ENCODE measurements at regions not wholly inside any gene's neighbourhood (a gene's known extent, or its start where the extent isn't known, plus 50 kb on each side); places are given as distances from the start of the nearest gene placed in this dataset.

DNA sequence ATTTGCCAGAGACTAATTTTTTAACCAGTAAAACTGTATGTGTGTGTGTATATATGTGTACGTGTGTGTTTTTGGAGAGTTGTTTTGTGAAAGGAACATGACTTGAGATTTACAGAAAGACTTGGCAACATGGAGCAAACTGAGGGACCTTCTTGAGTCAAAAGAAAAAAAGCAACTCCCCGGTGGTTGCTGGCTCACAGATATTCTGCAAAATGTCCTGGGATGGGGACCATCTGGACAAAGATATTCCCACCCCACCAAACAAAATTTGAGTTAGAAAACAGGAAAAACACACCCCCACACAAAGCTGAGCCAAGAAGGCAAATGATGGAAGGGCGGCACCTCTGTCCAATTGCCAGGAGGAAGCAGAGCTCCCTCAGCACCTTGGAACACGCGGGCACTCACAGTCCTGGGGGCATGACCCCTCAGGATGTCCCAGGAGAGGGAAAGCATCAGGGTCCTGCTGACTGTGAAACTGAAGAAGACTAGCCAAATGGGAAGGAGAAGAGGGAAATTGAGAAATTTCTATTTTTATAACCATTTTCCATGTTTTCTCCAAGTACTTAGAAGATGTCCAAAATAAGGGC, 290.2 kb upstream of the ACVR2A start:
- Histone ChIP-seq H3K4me3 (no peak overlapping the region), H3F3A (replicated peaks; ENCODE audit: low read depth) (no peaks in the 10 kb centered on the region), H3K4me2 (no peak overlapping the region), H3K27me3 (ENCODE audit: insufficient read depth) (no peaks in the 10 kb centered on the region), H4K20me1 (replicated peaks; ENCODE audit: insufficient read depth) (no peaks in the 10 kb centered on the region), H3K4me1 (ENCODE audit: insufficient read depth) (peaks cover 5% of the 10 kb centered on the region; the same call in 1 of the 2 replicates), H3K9me2 (ENCODE audit: insufficient read depth) (peaks cover 13% of the 10 kb centered on the region; the same call in 1 of the 2 replicates), H3K27ac (ENCODE audit: low read depth) (no peak overlapping the region), H2AFZ (no peak overlapping the region), H3K36me3 (ENCODE audit: insufficient read depth) (no peaks in the 10 kb centered on the region), H3K79me2 (replicated peaks; ENCODE audit: insufficient read depth) (no peaks in the 10 kb centered on the region)
- TF ChIP-seq, protein P1, sequence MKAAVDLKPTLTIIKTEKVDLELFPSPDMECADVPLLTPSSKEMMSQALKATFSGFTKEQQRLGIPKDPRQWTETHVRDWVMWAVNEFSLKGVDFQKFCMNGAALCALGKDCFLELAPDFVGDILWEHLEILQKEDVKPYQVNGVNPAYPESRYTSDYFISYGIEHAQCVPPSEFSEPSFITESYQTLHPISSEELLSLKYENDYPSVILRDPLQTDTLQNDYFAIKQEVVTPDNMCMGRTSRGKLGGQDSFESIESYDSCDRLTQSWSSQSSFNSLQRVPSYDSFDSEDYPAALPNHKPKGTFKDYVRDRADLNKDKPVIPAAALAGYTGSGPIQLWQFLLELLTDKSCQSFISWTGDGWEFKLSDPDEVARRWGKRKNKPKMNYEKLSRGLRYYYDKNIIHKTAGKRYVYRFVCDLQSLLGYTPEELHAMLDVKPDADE (IDR thresholded peaks at IDR 0.05): no peak
- no peak for TF ChIP-seq JUNB (IDR thresholded peaks at IDR 0.05; ENCODE audit: unreplicated experiment)
- TF ChIP-seq, protein P2, sequence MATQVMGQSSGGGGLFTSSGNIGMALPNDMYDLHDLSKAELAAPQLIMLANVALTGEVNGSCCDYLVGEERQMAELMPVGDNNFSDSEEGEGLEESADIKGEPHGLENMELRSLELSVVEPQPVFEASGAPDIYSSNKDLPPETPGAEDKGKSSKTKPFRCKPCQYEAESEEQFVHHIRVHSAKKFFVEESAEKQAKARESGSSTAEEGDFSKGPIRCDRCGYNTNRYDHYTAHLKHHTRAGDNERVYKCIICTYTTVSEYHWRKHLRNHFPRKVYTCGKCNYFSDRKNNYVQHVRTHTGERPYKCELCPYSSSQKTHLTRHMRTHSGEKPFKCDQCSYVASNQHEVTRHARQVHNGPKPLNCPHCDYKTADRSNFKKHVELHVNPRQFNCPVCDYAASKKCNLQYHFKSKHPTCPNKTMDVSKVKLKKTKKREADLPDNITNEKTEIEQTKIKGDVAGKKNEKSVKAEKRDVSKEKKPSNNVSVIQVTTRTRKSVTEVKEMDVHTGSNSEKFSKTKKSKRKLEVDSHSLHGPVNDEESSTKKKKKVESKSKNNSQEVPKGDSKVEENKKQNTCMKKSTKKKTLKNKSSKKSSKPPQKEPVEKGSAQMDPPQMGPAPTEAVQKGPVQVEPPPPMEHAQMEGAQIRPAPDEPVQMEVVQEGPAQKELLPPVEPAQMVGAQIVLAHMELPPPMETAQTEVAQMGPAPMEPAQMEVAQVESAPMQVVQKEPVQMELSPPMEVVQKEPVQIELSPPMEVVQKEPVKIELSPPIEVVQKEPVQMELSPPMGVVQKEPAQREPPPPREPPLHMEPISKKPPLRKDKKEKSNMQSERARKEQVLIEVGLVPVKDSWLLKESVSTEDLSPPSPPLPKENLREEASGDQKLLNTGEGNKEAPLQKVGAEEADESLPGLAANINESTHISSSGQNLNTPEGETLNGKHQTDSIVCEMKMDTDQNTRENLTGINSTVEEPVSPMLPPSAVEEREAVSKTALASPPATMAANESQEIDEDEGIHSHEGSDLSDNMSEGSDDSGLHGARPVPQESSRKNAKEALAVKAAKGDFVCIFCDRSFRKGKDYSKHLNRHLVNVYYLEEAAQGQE (IDR thresholded peaks at IDR 0.05; ENCODE audit: unreplicated experiment): no peak
- TF ChIP-seq, protein P3, sequence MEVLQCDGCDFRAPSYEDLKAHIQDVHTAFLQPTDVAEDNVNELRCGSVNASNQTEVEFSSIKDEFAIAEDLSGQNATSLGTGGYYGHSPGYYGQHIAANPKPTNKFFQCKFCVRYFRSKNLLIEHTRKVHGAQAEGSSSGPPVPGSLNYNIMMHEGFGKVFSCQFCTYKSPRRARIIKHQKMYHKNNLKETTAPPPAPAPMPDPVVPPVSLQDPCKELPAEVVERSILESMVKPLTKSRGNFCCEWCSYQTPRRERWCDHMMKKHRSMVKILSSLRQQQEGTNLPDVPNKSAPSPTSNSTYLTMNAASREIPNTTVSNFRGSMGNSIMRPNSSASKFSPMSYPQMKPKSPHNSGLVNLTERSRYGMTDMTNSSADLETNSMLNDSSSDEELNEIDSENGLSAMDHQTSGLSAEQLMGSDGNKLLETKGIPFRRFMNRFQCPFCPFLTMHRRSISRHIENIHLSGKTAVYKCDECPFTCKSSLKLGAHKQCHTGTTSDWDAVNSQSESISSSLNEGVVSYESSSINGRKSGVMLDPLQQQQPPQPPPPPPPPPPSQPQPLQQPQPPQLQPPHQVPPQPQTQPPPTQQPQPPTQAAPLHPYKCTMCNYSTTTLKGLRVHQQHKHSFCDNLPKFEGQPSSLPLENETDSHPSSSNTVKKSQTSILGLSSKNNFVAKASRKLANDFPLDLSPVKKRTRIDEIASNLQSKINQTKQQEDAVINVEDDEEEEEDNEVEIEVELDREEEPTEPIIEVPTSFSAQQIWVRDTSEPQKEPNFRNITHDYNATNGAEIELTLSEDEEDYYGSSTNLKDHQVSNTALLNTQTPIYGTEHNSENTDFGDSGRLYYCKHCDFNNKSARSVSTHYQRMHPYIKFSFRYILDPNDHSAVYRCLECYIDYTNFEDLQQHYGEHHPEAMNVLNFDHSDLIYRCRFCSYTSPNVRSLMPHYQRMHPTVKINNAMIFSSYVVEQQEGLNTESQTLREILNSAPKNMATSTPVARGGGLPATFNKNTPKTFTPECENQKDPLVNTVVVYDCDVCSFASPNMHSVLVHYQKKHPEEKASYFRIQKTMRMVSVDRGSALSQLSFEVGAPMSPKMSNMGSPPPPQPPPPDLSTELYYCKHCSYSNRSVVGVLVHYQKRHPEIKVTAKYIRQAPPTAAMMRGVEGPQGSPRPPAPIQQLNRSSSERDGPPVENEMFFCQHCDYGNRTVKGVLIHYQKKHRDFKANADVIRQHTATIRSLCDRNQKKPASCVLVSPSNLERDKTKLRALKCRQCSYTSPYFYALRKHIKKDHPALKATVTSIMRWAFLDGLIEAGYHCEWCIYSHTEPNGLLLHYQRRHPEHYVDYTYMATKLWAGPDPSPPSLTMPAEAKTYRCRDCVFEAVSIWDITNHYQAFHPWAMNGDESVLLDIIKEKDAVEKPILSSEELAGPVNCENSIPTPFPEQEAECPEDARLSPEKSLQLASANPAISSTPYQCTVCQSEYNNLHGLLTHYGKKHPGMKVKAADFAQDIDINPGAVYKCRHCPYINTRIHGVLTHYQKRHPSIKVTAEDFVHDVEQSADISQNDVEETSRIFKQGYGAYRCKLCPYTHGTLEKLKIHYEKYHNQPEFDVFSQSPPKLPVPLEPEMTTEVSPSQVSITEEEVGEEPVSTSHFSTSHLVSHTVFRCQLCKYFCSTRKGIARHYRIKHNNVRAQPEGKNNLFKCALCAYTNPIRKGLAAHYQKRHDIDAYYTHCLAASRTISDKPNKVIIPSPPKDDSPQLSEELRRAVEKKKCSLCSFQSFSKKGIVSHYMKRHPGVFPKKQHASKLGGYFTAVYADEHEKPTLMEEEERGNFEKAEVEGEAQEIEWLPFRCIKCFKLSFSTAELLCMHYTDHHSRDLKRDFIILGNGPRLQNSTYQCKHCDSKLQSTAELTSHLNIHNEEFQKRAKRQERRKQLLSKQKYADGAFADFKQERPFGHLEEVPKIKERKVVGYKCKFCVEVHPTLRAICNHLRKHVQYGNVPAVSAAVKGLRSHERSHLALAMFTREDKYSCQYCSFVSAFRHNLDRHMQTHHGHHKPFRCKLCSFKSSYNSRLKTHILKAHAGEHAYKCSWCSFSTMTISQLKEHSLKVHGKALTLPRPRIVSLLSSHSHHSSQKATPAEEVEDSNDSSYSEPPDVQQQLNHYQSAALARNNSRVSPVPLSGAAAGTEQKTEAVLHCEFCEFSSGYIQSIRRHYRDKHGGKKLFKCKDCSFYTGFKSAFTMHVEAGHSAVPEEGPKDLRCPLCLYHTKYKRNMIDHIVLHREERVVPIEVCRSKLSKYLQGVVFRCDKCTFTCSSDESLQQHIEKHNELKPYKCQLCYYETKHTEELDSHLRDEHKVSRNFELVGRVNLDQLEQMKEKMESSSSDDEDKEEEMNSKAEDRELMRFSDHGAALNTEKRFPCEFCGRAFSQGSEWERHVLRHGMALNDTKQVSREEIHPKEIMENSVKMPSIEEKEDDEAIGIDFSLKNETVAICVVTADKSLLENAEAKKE (CRISPR knock-in tag; IDR thresholded peaks at IDR 0.05): no peak
- TF ChIP-seq STAT1 (IDR thresholded peaks at IDR 0.05; ENCODE audit: unreplicated experiment): no peak
- no peak for TF ChIP-seq EZH2 (IDR thresholded peaks at IDR 0.05; ENCODE audit: low read depth, unreplicated experiment)
- TF ChIP-seq, protein P4, sequence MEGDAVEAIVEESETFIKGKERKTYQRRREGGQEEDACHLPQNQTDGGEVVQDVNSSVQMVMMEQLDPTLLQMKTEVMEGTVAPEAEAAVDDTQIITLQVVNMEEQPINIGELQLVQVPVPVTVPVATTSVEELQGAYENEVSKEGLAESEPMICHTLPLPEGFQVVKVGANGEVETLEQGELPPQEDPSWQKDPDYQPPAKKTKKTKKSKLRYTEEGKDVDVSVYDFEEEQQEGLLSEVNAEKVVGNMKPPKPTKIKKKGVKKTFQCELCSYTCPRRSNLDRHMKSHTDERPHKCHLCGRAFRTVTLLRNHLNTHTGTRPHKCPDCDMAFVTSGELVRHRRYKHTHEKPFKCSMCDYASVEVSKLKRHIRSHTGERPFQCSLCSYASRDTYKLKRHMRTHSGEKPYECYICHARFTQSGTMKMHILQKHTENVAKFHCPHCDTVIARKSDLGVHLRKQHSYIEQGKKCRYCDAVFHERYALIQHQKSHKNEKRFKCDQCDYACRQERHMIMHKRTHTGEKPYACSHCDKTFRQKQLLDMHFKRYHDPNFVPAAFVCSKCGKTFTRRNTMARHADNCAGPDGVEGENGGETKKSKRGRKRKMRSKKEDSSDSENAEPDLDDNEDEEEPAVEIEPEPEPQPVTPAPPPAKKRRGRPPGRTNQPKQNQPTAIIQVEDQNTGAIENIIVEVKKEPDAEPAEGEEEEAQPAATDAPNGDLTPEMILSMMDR (conservative IDR thresholded peaks at IDR 0.05; ENCODE audit: low read depth in 2 of 2): no peak
- no peak for TF ChIP-seq POLR2AphosphoS5 (IDR thresholded peaks at IDR 0.05; ENCODE audit: low read depth)
- no peak for TF ChIP-seq NANOG (IDR thresholded peaks at IDR 0.05; ENCODE audit: borderline replicate concordance)
- TF ChIP-seq CREB1 (CRISPR knock-in tag; IDR thresholded peaks at IDR 0.05; ENCODE audit: low read depth): no peak
- no peak for TF ChIP-seq ZNF114 (CRISPR knock-in tag; IDR thresholded peaks at IDR 0.05)
- TF ChIP-seq EZH2phosphoT487 (IDR thresholded peaks at IDR 0.05; ENCODE audit: unreplicated experiment): no peak
- no peak overlapping the region for H3K4me3 Mint-ChIP-seq
- no peaks in the 10 kb centered on the region for H3K9me3 Mint-ChIP-seq
- DNase-seq (ENCODE audit: low spot score) (no peak), ATAC-seq (no peak)
- no peaks in the 10 kb centered on the region for H3K36me3 Mint-ChIP-seq (ENCODE audit: low read depth)
- no peaks in the 10 kb centered on the region for H3K27me3 Mint-ChIP-seq (ENCODE audit: insufficient read depth, low read depth, poor library complexity)
- H3K4me1 Mint-ChIP-seq: peaks cover 4% of the 10 kb centered on the region
- no peak overlapping the region for H3K27ac Mint-ChIP-seq

All from GM23338 (cell line).